VCaP (cell line): ENCODE measurements at regions not wholly inside any gene's neighbourhood (a gene's known extent, or its start where the extent isn't known, plus 50 kb on each side); places are given as distances from the start of the nearest gene placed in this dataset.
"Not testable (repeated sequence)": the region's sequence is repeated elsewhere in the genome, so short reads cannot be mapped to it uniquely, and the experiment has no call there.

ENCODE experiments used
- H3K27ac ChIP-seq: fragments of 450-650 bp; 2 replicates; pipeline ENCODE4 v1.5.1; 2017
- CTCF ChIP-seq: fragments of 450-650 bp; conservative IDR thresholded peaks from 2 replicates; pipeline ENCODE4 v1.5.1; 2017; ENCODE audit warnings: mild to moderate bottlenecking, moderate library complexity

GRCh38 chr1:172726740-172727139 lies 67.8 kb downstream of the FASLG start:
- no peak for TF ChIP-seq CTCF

GRCh38 chr1:172727275-172727857 lies 68.5 kb downstream of the FASLG start:
- no peak for TF ChIP-seq CTCF
- H3K27ac ChIP-seq: no peak overlapping the region

More at GRCh38 chr1:172726740-172727139, 67.8 kb downstream of the FASLG start:
- no peak overlapping the region for H3K27ac ChIP-seq

- H3K27ac ChIP-seq: no peak overlapping the region
- peak; percentile 46 for TF ChIP-seq CTCF
Observed at GRCh38 chr1:172727956-172728603, 69.2 kb downstream of the FASLG start.

- H3K27ac ChIP-seq: not testable (repeated sequence)
Observed at GRCh38 chr1:172728705-172729104, 69.8 kb downstream of the FASLG start.

GRCh38 chr1:172732427-172732826 lies 73.5 kb downstream of the FASLG start:
- H3K27ac ChIP-seq: no peak overlapping the region
- TF ChIP-seq CTCF: no peak

GRCh38 chr1:172733815-172734214 lies 74.9 kb downstream of the FASLG start:
- H3K27ac ChIP-seq: no peak overlapping the region
- no peak for TF ChIP-seq CTCF

- no peak overlapping the region for H3K27ac ChIP-seq
- TF ChIP-seq CTCF: no peak
Observed at GRCh38 chr1:172738389-172738788, 79.5 kb downstream of the FASLG start.
